Smooth muscle cell (in vitro differentiated cells): ENCODE measurements at regions not wholly inside any gene's neighbourhood (a gene's known extent, or its start where the extent isn't known, plus 50 kb on each side); places are given as distances from the start of the nearest gene placed in this dataset.
"Not testable (repeated sequence)": the region's sequence is repeated elsewhere in the genome, so short reads cannot be mapped to it uniquely, and the experiment has no call there.

ENCODE experiments used
- DNase-seq: peaks from one replicate; lab custom pipeline; 2025; ENCODE audit not compliant: unreplicated experiment; lab: John Stamatoyannopoulos, UW
- H2AFZ ChIP-seq: fragments of 200-600 bp; sonication (generic); 2 replicates; pipeline ENCODE4 v1.6.0; 2016; ENCODE audit warnings: antibody characterized with exemption, low read depth, mild to moderate bottlenecking
- H3F3A ChIP-seq: fragments of 200-600 bp; sonication (generic); 2 replicates; pipeline ENCODE4 v1.6.0; 2017; ENCODE audit warnings: antibody characterized with exemption, low read depth
- H3K27ac ChIP-seq: fragments of 200-600 bp; sonication (generic); 2 replicates; pipeline ENCODE4 v1.5.1; 2016; ENCODE audit warnings: low read depth, mild to moderate bottlenecking
- H3K27me3 ChIP-seq: fragments of 200-600 bp; sonication (generic); 2 replicates; pipeline ENCODE4 v1.6.1; 2016; ENCODE audit warnings: low read depth, mild to moderate bottlenecking
- H3K36me3 ChIP-seq: fragments of 200-600 bp; sonication (generic); 2 replicates; pipeline ENCODE4 v1.5.1; 2016; ENCODE audit warnings: low read depth
- H3K4me1 ChIP-seq: fragments of 200-600 bp; sonication (generic); 2 replicates; pipeline ENCODE4 v1.5.1; 2016; ENCODE audit warnings: low read depth
- H3K4me2 ChIP-seq: fragments of 200-600 bp; sonication (generic); 2 replicates; pipeline ENCODE4 v1.6.0; 2016; ENCODE audit warnings: mild to moderate bottlenecking
- H3K4me3 ChIP-seq: fragments of 200-600 bp; sonication (generic); 2 replicates; pipeline ENCODE4 v1.5.1; 2016; ENCODE audit warnings: mild to moderate bottlenecking
- H3K79me2 ChIP-seq: fragments of 200-600 bp; sonication (generic); 2 replicates; pipeline ENCODE4 v1.6.0; 2016; ENCODE audit warnings: low read depth, mild to moderate bottlenecking
- H3K9ac ChIP-seq: fragments of 200-600 bp; sonication (generic); 2 replicates; pipeline ENCODE4 v1.6.0; 2016; ENCODE audit warnings: low read depth
- H3K9me3 ChIP-seq: fragments of 200-600 bp; sonication (generic); replicated peaks from 2 replicates; pipeline ENCODE4 v1.5.1; 2016; ENCODE audit warnings: low read depth
- H4K20me1 ChIP-seq: fragments of 200-600 bp; sonication (generic); 2 replicates; pipeline ENCODE4 v1.6.0; 2016; ENCODE audit warnings: low read depth
- WGBS: methylation state at CpG from one replicate; pipeline ENCODE4 v1.1.7; 2016; ENCODE audit warnings: low lambda C conversion rate; 5-methylcytosine and 5-hydroxymethylcytosine counted together
- TF ChIP-seq, protein P1 (sequence below): fragments of 200-600 bp; sonication (generic); IDR thresholded peaks from 2 replicates; pipeline ENCODE4 v1.5.1; 2017; ENCODE audit warnings: borderline replicate concordance, mild to moderate bottlenecking, antibody characterized with exemption; ENCODE audit not compliant: insufficient read depth, poor library complexity, severe bottlenecking

DNA sequence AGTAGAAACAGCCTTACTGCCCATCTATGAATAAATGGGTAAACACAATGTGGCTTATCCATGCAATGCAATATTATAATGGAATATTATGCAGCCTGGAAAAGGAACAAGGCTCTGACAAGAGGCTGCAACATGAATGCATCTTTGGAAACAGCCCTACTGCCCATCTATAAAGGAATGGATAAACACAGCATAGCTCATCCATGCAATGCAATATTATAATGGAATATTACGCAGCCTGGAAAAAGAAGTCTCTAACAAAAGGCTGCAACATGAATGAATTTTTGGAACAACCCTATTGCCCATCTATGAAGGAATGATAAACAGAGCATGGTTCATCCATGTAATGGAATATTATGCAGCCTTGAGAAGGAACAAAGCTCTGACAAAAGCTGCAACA, 161.0 kb downstream of the CRLF2 start:
- Histone ChIP-seq H3K4me1 (no peaks in the 10 kb centered on the region), H2AFZ (no peak overlapping the region), H3F3A (no peaks in the 10 kb centered on the region), H3K27me3 (no peaks in the 10 kb centered on the region), H3K79me2 (no peaks in the 10 kb centered on the region), H3K4me3 (no peak overlapping the region), H3K4me2 (no peak overlapping the region), H3K36me3 (no peaks in the 10 kb centered on the region), H4K20me1 (no peaks in the 10 kb centered on the region), H3K9me3 (no peaks in the 10 kb centered on the region), H3K27ac (no peak overlapping the region), H3K9ac (no peak overlapping the region)
- TF ChIP-seq, protein P1, sequence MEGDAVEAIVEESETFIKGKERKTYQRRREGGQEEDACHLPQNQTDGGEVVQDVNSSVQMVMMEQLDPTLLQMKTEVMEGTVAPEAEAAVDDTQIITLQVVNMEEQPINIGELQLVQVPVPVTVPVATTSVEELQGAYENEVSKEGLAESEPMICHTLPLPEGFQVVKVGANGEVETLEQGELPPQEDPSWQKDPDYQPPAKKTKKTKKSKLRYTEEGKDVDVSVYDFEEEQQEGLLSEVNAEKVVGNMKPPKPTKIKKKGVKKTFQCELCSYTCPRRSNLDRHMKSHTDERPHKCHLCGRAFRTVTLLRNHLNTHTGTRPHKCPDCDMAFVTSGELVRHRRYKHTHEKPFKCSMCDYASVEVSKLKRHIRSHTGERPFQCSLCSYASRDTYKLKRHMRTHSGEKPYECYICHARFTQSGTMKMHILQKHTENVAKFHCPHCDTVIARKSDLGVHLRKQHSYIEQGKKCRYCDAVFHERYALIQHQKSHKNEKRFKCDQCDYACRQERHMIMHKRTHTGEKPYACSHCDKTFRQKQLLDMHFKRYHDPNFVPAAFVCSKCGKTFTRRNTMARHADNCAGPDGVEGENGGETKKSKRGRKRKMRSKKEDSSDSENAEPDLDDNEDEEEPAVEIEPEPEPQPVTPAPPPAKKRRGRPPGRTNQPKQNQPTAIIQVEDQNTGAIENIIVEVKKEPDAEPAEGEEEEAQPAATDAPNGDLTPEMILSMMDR: no peak
- DNase-seq: no peak
- 95% methylated on average over 1 of the region's 1 CpG for WGBS

DNA sequence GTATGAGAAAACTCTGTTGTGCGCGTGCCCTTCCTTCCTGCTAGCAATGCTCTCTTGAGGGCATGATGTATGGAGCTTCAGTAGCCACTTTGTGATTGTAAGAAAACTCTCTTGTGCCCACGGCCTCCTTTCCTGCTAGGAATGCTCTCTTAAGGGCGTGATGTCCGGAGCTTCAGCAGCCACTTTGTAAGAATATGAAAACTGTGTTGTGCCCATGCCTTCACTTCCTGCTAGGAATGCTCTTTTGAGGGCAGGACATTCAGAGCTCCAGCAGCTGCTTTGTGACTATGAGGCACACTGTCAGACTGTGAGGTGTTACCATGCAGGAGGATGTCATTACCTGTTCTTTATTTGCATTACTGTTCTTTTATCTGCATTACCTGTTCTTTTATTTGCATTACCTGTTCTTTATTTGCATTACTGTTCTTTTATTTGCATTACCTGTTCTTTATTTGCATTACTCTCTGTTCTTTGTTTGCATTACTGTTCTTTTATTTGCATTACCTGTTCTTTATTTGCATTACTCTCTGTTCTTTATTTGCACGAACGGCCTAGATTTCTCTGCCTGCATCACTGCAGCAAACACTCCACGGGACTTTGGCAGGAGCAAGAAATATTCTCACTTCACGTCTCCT, 166.7 kb downstream of the CRLF2 start:
- TF ChIP-seq, protein P1: no peak
- H3K36me3 ChIP-seq: no peaks in the 10 kb centered on the region
- no peaks in the 10 kb centered on the region for H3K27me3 ChIP-seq
- H3K4me1 ChIP-seq: no peaks in the 10 kb centered on the region
- no peaks in the 10 kb centered on the region for H4K20me1 ChIP-seq
- DNase-seq: no peak
- no peaks in the 10 kb centered on the region for H3K9me3 ChIP-seq
- WGBS: 95% methylated on average over 9 of the region's 9 CpGs
- no peak overlapping the region for H3K27ac ChIP-seq
- no peak overlapping the region for H3K4me3 ChIP-seq
- H3K79me2 ChIP-seq: no peaks in the 10 kb centered on the region
- H2AFZ ChIP-seq: no peak overlapping the region
- H3K4me2 ChIP-seq: no peak overlapping the region
- no peaks in the 10 kb centered on the region for H3F3A ChIP-seq
- no peak overlapping the region for H3K9ac ChIP-seq

DNA sequence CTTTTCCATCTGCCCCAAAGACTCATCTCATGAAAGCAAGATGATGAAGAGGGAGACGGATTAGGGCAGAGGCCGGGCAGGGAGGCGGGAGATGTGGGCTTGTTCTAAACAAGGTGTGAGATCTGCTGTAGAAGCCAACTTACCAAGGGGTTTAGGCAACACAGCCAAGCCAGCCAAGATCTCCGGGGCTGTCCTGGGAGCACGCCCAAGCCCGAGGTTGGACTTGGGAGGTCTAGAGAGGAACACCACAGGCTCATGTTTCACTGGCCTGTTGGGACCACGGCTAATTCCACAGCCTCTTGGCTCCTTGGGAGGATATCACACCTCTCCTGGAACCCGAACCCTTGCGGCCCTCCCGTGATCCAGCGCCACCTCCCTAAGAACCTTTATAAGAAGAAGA, 171.4 kb downstream of the CRLF2 start:
- H3K4me1 ChIP-seq: no peaks in the 10 kb centered on the region
- DNase-seq: no peak
- no peak overlapping the region for H2AFZ ChIP-seq
- WGBS: 88% methylated on average over 11 of the region's 11 CpGs
- TF ChIP-seq, protein P1: no peak
- no peak overlapping the region for H3K4me2 ChIP-seq
- H4K20me1 ChIP-seq: no peaks in the 10 kb centered on the region
- no peak overlapping the region for H3K9ac ChIP-seq
- H3K4me3 ChIP-seq: no peak overlapping the region
- H3K27ac ChIP-seq: no peak overlapping the region
- no peaks in the 10 kb centered on the region for H3K27me3 ChIP-seq
- H3F3A ChIP-seq: no peaks in the 10 kb centered on the region
- H3K9me3 ChIP-seq: no peaks in the 10 kb centered on the region
- H3K36me3 ChIP-seq: no peaks in the 10 kb centered on the region
- no peaks in the 10 kb centered on the region for H3K79me2 ChIP-seq

DNA sequence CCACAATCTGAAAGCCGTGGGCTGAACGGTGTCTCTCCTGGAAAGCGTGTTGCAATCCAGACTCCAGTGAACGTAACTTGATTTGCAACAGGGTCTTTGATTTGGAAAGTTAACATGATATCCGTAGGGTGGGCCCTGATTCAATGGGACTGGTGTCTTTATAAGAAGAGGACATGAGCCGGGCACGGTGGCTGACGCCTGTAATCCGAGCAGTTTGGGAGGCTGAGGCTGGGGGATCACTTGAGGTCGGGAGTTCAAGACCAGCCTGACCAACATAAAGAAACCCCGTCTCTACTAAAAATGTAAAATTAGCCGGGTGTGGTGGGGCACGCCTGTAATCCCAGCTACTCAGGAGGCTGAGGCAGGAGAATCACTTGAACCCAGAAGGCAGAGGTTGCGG, 176.5 kb downstream of the CRLF2 start:
- not testable (repeated sequence) for DNase-seq, H3K79me2 ChIP-seq, H3K9me3 ChIP-seq, H3K36me3 ChIP-seq, H3K27ac ChIP-seq, H3K4me3 ChIP-seq, H3K27me3 ChIP-seq, H3K4me1 ChIP-seq, H3K4me2 ChIP-seq, H2AFZ ChIP-seq, H3K9ac ChIP-seq, H4K20me1 ChIP-seq, H3F3A ChIP-seq
- whole genome bisulfite sequencing: 95% methylated on average over 14 of the region's 14 CpGs
